ENCODE measurements at regions not wholly inside any gene's neighbourhood (a gene's known extent, or its start where the extent isn't known, plus 50 kb on each side); places are given as distances from the start of the nearest gene placed in this dataset.
"Not testable (repeated sequence)": the region's sequence is repeated elsewhere in the genome, so short reads cannot be mapped to it uniquely, and the experiment has no call there.

GRCh38 chr10:44754355-44754754 is 156.8 kb upstream of the TMEM72 start:
- TF ChIP-seq CTCF (conservative IDR thresholded peaks at IDR 0.05); EZH2 (IDR thresholded peaks at IDR 0.05; ENCODE audit: low read depth): not testable (repeated sequence)

Measured in PC-9 (cell line).